Breast epithelium (tissue), 3 donors: ENCODE measurements at regions not wholly inside any gene's neighbourhood (a gene's known extent, or its start where the extent isn't known, plus 50 kb on each side); places are given as distances from the start of the nearest gene placed in this dataset.

ENCODE experiments used
- CTCF ChIP-seq, 3 donors: fragments of 450-650 bp; IDR thresholded peaks; one replicate each; pipeline ENCODE4 v1.5.1; 2016 to 2017; ENCODE audit warnings: antibody characterized with exemption in 3 of 3, mild to moderate bottlenecking in 3 of 3, moderate library complexity in 3 of 3
- POLR2A ChIP-seq: fragments of 450-650 bp; IDR thresholded peaks from one replicate; pipeline ENCODE4 v1.6.1; 2016; ENCODE audit warnings: antibody characterized with exemption, mild to moderate bottlenecking, moderate library complexity
- POLR2AphosphoS5 ChIP-seq, 3 donors: sonication (generic); formaldehyde crosslinking; IDR thresholded peaks; one replicate each; pipeline ENCODE4 v1.6.1; 2017; ENCODE audit warnings: antibody characterized with exemption in 3 of 3

- TF ChIP-seq POLR2A (no peak), CTCF (IDR thresholded peaks at IDR 0.05) (no peak), POLR2AphosphoS5 (IDR thresholded peaks at IDR 0.05) (no peak)
These were observed 286.1 kb upstream of the ESRRG start for GRCh38 chr1:217009376-217009775.
